HG02571 (cell line): ENCODE measurements at regions not wholly inside any gene's neighbourhood (a gene's known extent, or its start where the extent isn't known, plus 50 kb on each side); places are given as distances from the start of the nearest gene placed in this dataset.

Source experiments
- ATAC-seq: cut with Tn5 transposase; IDR thresholded peaks from one replicate; pipeline ENCODE4 v1.9.1; 2021; ENCODE audit warnings: mild to moderate bottlenecking, moderate library complexity; ENCODE audit not compliant: unreplicated experiment

- no peak for ATAC-seq
Measured at GRCh38 chr4:152117933-152118507, 357.2 kb upstream of the GATB start.

DNA sequence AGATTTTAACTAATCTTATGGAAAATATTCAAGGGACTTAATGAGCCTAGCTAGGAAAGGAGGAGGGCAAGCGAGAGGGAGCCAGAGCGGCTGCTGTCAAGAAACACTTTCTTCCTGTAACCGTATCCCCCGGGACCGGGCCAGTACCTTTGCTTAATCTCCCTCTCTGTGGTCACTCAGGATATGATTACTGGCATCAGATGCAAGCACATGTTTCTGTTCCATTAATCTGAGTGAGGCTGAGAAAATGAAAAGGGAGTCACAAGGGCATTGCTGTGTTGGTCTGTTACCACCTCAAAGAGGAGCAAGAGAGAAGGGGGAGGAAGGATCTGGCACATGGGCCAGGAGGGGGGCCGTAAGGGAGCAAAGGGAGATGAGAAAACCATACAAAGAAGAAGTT is 356.7 kb upstream of the GATB start:
- ATAC-seq, result no peak

DNA sequence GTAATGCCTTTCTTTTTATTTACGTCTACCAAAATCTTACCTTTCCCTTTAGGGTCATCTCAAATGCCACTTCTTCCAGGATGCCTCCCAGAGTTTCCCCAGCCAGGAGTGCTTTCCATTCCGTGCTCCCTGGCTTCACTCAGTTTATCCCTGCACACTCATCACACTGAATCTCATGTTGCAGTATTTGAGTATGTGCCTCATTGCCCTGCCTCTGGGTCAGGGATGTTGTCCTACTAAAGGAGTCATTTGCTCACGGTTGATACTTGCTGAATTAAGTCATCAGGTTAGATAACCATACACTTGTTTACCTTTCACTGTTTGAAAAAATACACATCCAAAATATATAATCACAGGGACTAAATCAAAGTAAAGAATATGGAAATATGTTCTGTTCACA is 356.2 kb upstream of the GATB start:
- ATAC-seq, result no peak

DNA sequence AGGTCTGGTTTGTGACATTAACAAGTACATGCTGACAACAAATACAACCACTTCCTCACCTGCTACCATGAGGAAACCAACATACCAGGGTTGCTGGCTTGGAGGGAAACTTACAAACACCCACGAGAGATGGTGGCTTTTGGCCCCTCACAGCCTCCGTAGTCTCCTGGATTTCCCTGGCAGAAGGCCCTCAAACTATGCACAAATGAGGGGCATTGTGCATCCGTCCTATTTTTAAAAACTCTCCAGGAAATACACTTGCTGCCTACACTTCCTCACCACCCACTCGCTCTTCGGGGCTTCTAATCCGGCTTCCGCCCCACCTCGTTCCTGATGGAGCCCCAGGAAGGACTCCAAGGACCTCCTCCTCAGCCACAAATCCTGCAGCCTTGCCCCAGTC is 355.0 kb upstream of the GATB start:
- ATAC-seq, result no peak

GRCh38 chr4:152115118-152115517 is 354.3 kb upstream of the GATB start:
- no peak for ATAC-seq

DNA sequence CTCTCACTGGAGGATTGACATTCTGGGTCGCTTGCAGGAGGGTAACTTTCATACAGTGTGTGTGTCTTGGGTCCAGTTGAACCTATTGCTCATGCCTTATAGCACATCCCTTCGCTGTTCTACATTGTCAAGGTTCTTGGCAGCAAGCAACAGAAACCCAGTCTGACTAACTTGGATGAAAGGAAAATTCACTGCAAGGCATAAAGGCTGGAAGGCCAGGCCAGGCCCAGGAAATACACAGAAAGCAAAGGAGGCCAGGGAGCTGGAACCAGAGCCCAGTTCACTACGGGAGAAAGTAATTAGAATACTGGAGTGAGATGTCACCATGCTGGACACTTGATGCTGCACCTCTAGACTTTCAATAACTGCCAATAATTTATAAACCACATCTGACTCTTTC is 353.8 kb upstream of the GATB start:
- ATAC-seq, result no peak

DNA sequence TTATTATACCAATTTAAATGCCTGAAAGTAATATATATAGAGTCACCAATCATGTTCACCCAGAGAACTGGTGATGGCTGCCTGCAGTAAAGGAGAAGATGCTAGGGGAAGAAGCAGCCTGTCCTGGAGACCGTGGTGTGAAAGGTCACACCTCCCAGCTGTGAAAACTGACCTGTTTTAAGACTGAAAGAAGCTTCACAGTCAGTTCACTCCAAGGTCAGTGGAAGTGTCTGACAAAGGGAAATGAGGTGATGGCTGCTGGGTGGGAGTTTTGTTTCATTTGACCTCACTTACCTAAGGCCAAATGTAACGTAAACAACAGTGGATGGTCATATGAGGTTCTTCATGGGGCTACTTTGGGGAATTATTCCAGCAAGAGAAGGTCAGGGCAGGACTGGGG is 352.1 kb upstream of the GATB start:
- ATAC-seq, result peak; percentile 83

DNA sequence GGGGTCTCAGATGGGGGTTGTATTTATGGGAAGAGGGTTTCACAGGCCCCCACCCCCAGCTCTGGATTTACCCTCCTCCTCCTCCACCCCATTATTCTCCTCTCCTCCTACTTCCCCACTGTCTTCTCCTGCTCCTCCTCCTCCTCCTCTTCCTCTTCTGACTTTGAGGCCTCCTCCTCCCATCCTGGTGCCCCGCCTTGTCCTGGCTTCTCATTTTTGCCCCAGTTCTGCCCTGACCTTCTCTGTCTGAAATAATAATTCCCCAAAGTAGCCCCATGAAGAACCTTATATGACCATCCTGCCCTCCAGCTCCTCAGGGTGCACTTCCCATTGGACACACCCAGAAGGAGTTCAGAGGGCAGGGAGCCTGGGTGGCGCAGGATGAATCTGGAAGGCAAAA is 351.4 kb upstream of the GATB start:
- no peak for ATAC-seq

GRCh38 chr4:152110780-152111179 is 350.0 kb upstream of the GATB start:
- no peak for ATAC-seq

DNA sequence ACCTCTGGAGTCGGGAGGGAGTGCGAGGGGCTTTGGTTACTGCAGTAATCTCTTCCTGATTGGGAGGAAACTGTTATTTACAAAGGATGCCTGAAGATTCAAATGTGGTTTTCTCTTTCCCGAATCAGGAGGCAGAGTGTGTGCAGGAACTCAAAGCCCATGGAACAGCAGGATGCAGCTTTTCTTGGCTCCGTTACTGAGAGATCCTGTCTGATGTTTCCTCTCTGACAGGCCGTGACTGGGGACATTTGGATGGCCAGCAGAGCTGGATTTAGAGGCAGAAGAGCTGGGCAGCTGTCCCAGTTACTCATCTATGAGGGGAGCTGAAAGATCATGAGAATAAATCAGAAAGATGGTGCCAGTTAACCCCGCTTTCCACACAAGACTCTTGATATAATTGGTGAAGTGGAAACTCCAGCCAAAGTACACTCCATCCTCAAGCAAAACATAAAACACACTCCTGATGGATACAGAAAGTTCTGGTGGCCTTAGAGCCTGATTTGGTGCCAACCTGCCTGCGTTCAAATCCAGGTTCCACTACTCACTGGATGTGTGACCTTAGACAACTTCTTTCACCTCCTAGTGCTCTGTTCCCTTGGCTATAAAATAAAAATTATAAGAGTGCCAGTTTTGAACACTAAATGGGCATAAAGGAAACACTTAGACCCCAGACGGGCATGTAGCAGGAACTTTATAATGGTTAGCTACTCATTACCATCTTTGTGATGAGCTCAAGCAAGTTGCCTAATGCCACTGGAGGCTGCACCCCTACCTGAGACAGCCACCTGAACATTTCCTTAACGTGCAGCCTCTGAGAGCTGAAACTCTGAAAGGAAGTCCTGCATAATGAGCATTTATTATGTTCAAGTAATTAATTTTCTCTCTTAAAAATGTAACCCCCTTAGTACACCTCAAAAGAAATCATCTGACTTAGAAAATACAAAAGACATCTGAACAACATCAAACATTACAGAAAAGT is 349.0 kb upstream of the GATB start:
- no peak for ATAC-seq

DNA sequence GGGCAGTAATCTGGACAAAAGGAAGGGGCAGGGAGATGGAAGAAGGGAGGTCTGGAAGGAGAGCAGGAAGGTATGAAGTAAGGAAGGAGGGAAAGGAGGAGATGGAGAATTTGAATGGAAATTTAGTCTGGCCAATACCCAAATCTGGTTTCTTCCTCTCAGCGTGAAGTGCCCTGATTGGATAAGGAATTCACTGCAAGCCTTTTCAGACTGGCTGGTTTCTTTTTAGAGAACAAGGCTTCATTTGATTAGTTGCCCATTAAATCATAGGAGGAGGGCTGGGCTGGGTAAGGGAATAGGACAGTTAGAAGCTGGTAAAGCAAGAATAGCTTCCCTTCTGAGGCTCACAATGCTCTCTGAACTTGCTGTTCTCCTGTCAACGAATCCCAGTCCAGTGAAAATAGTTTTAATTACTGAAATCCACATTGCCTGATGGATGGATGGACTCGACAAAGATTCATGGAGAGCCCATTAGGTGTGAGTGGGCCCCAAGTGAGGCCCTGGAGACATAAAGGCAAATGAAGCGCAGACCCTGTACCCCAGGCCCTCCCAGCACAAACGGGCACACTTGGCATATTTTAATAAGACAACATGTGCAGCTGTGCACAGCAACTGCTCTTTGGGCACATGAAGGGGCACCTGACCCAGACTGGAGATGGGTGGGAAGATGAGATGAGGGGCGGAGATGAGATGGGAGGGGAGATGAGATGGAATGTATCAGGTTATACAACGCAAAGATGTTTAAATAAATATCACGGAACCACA is 347.1 kb upstream of the GATB start:
- no peak for ATAC-seq

DNA sequence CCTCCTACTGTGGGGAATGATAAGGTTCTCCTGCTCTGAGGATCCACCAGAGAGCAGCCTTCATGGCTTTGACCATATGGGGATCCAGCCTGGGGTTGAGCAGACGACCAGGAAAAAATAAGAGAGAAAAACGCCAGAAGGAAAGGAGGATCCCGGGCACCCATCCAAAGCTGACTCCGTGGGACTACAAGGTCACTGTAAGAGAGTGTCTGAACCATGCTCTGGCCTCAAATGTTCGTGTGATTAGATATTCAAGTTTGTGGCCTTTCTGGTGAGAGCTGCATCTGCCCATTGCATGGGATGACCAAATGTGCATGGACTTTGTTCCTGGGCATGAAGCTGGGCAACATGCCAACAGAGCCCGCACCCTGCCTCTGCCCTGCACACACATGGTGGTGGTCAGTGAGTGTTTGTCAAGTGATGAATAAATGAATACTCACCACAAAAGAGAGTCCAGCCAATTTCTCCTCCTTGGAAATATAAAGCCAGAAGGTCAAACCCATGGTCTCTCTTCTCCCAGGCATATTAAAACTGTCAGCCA is 346.0 kb upstream of the GATB start:
- ATAC-seq, result no peak

- ATAC-seq, result no peak
Measured at GRCh38 chr4:152106113-152106763, 345.4 kb upstream of the GATB start.

DNA sequence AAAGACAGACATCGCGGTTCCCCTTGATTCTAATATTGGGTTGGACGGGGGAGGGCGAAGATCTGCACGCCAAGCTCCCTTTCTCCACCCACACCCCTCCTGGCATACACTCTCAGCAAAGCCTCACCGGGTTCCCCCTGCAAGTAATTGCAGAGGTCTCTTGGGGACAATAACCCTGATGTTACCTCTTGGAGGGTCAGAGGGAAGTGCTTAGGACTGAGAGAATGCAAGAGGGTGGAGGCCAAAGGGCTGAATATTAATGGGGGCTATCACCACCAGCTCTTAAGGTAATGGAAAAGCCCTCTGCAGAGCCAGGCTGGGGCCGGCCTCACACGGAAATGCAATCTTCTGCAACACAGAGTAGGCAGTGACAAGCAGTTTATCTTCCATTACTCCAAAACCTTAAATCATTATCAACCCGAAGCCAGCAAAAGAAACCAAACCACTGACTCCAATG is 344.1 kb upstream of the GATB start:
- ATAC-seq, result no peak

DNA sequence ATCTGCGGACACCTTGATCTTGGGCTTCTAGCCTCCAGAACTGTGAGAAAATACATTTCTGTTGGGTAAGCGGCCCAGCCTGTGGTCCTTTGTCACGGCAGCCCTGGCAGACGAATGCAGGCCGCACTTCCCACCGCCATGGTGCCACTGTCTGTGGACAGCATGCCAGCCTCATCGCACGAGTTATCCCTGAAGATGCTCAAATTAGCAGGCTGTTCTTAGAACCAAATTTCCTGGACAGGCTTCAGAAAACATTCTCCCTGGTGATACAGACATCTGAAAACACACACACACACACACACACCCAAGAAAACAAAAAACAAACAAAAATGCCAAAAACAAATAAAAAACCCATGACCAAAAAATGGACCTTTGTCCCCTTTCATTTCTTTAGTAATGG is 343.5 kb upstream of the GATB start:
- ATAC-seq, result no peak

DNA sequence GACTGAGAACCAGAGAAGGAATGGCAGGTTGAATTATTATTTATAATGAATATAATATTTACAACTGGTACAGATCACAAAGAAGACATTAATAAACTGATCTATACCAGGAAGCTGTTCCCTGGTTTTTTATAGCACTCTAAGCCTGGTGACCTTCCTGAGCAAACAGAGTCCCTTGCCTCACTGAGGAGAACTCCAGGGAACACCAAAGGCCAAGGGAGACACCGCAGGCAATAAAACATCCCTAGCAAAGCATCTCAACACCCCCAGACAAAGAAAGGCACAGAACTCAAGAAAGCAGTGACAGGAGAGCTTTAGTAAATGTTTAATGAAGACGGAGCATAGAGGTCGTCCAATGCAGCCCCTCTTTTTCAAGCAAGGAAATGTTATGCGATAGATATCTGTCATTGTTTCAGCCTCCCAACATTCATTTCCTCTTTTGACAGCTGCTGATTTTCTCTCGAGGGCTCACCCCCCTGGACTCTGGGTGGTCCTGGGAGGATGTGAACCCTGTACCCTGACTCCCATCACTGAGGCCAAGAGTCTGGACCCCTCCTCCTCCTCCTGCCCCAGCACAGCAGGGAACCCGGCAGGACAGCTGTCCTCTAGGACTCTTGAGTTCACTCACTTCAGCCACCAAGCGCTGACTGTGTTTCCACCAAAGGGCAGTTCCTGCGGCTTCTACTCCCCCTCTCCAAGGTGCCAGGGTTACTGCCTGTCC is 342.5 kb upstream of the GATB start:
- ATAC-seq, result no peak

DNA sequence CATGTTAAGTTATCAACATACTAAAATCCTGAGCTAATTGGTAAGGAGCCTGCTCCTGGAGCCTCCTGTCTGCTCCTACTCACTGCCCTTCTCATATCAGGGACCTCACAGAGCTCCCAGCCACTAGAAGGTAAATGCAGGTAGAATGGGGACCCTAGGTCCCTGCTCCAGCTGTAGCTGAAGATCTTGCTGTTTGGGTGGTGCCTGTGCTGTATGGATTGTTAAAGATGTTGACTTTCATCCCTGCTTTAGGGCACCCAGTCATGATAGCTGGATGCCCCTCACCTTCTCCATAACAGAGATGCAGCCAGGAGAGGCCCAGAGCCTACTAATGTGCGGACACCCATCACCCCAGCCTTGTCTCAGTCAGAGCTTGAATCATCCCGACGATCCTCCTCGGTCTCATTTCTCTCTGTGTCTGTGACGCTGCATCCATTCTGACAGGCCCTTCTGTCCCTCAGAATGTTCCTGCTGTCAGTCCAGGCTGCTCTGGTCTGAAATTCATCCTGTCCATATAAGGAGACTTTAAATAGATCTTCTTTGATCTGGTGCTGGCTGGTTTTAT is 341.7 kb upstream of the GATB start:
- no peak for ATAC-seq

- no peak for ATAC-seq
Measured at GRCh38 chr4:152101556-152102435, 341.0 kb upstream of the GATB start.
